ENCODE measurements at regions not wholly inside any gene's neighbourhood (a gene's known extent, or its start where the extent isn't known, plus 50 kb on each side); places are given as distances from the start of the nearest gene placed in this dataset.
A peak's percentile ranks its signal among the peaks of the same experiment; 100 is the strongest.

- intact Hi-C loops (cut with DNase I): loop anchor here in 1 of 10 donors (10.0 kb wide), 1 partner anchor 225 kb away; the partner anchor contains the start of gene ETS2
- no peak for DNase-seq
- peak overlapping the region in 4 of 10 donors; percentile 42 to 68 (median 56) for H3K27ac ChIP-seq
- no peaks in the 10 kb centered on the region for H3K27me3 ChIP-seq
- peaks cover 0 to 18% (median 2%) of the 10 kb centered on the region in 11 donors for H3K9me3 ChIP-seq
- ATAC-seq: peak in 2 of 8 donors; percentile 10 to 17
- H3K36me3 ChIP-seq: no peaks in the 10 kb centered on the region
- TF ChIP-seq, protein P1, sequence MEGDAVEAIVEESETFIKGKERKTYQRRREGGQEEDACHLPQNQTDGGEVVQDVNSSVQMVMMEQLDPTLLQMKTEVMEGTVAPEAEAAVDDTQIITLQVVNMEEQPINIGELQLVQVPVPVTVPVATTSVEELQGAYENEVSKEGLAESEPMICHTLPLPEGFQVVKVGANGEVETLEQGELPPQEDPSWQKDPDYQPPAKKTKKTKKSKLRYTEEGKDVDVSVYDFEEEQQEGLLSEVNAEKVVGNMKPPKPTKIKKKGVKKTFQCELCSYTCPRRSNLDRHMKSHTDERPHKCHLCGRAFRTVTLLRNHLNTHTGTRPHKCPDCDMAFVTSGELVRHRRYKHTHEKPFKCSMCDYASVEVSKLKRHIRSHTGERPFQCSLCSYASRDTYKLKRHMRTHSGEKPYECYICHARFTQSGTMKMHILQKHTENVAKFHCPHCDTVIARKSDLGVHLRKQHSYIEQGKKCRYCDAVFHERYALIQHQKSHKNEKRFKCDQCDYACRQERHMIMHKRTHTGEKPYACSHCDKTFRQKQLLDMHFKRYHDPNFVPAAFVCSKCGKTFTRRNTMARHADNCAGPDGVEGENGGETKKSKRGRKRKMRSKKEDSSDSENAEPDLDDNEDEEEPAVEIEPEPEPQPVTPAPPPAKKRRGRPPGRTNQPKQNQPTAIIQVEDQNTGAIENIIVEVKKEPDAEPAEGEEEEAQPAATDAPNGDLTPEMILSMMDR (IDR thresholded peaks at IDR 0.05): no peak
- 62 to 69% methylated on average over 14 of the region's 14 CpGs for WGBS, 2 donors
- peaks cover 0 to 40% (median 25%) of the 10 kb centered on the region in 9 donors for H3K4me1 ChIP-seq
- no peak overlapping the region for H3K4me3 ChIP-seq
Observed at GRCh38 chr21:39029900-39030884, 153.1 kb downstream of the PSMG1 start.

GRCh38 chr21:39029086-39029755 is 154.0 kb downstream of the PSMG1 start:
- WGBS, 2 donors: 42 to 48% methylated on average over 7 of the region's 7 CpGs
- Histone ChIP-seq H3K27ac (peak overlapping the region in 4 of 10 donors; percentile 42 to 68 (median 52)), H3K9me3 (peaks cover 0 to 24% (median 3%) of the 10 kb centered on the region in 11 donors), H3K4me1 (peaks cover 0 to 34% (median 25%) of the 10 kb centered on the region in 9 donors), H3K36me3 (no peaks in the 10 kb centered on the region), H3K4me3 (no peak overlapping the region), H3K27me3 (no peaks in the 10 kb centered on the region)
- ATAC-seq: peak in 5 of 8 donors; percentile 15 to 64 (median 45)
- intact Hi-C loops (cut with DNase I): loop anchor here in 1 of 10 donors (10.0 kb wide), 1 partner anchor 224 kb away; the partner anchor contains the start of gene ETS2
- no peak for DNase-seq
- TF ChIP-seq, protein P1 (IDR thresholded peaks at IDR 0.05): no peak

GRCh38 chr21:39025198-39025597 is 158.1 kb downstream of the PSMG1 start:
- H3K27me3 ChIP-seq: no peaks in the 10 kb centered on the region
- WGBS, 2 donors: 84 to 98% methylated on average over 5 of the region's 5 CpGs
- DNase-seq (no peak), ATAC-seq (no peak)
- H3K9me3 ChIP-seq: peaks cover 0 to 24% (median 3%) of the 10 kb centered on the region in 11 donors
- peaks cover 11 to 58% (median 50%) of the 10 kb centered on the region in 9 donors for H3K4me1 ChIP-seq
- no peak overlapping the region for H3K4me3 ChIP-seq
- TF ChIP-seq, protein P1 (IDR thresholded peaks at IDR 0.05): no peak
- no peaks in the 10 kb centered on the region for H3K36me3 ChIP-seq
- intact Hi-C loops (cut with DNase I): loop anchor here in 1 of 10 donors (10.0 kb wide), 1 partner anchor 220 kb away; the partner anchor contains the start of gene ETS2
- no peak overlapping the region for H3K27ac ChIP-seq

GRCh38 chr21:39024538-39024937 is 158.7 kb downstream of the PSMG1 start:
- H3K4me1 ChIP-seq: peaks cover 11 to 51% (median 44%) of the 10 kb centered on the region in 9 donors
- DNase-seq (no peak), ATAC-seq (no peak)
- intact Hi-C loops (cut with DNase I): loop anchor here in 3 of 10 donors (5.0 to 10.0 kb wide), 3 partner anchors 63 to 220 kb away; partner anchors contain the start of gene ETS2 (in 2 of the 3)
- H3K9me3 ChIP-seq: peaks cover 0 to 24% (median 3%) of the 10 kb centered on the region in 11 donors
- peak overlapping the region in 2 of 10 donors; percentile 81 to 87 for H3K27ac ChIP-seq
- no peaks in the 10 kb centered on the region for H3K36me3 ChIP-seq
- H3K27me3 ChIP-seq: no peaks in the 10 kb centered on the region
- 96% methylated on average over 2 of the region's 2 CpGs for WGBS, 2 donors
- TF ChIP-seq, protein P1 (IDR thresholded peaks at IDR 0.05): no peak
- no peak overlapping the region for H3K4me3 ChIP-seq
